ENCODE measurements at regions not wholly inside any gene's neighbourhood (a gene's known extent, or its start where the extent isn't known, plus 50 kb on each side); places are given as distances from the start of the nearest gene placed in this dataset.

- intact Hi-C loops (cut with micrococcal nuclease) (no loop called here), dilution Hi-C loops (cut with MboI; ENCODE audit: extremely low pct_ligation_motif_present, low sequenced_read_pairs) (no loop called here)
- no peak for TF ChIP-seq FOS (IDR thresholded peaks at IDR 0.05; ENCODE audit: borderline replicate concordance, insufficient read depth, low read length)
- TF ChIP-seq GATA2 (IDR thresholded peaks at IDR 0.05; ENCODE audit: insufficient read depth, insufficient read length, low read depth, low read length) = no peak
- TF ChIP-seq MYC (IDR thresholded peaks at IDR 0.05; ENCODE audit: low read depth, low read length) = no peak
- TF ChIP-seq JUN (IDR thresholded peaks at IDR 0.05; ENCODE audit: borderline replicate concordance, insufficient read depth, insufficient read length, low read depth) = no peak
- no peak for TF ChIP-seq POLR2A (IDR thresholded peaks at IDR 0.05; ENCODE audit: low read depth, low read length)
- no peak for TF ChIP-seq EZH2 (IDR thresholded peaks at IDR 0.05; ENCODE audit: borderline replicate concordance, low read depth, low read length, severe bottlenecking)
- TF ChIP-seq CTCF (IDR thresholded peaks at IDR 0.05; ENCODE audit: extremely low read depth in 1 of 2, insufficient read depth in 1 of 2, low read depth in 1 of 2, low read length in 2 of 2) = no peak
- no peak for TF ChIP-seq POLR2AphosphoS5 (IDR thresholded peaks at IDR 0.05; ENCODE audit: insufficient read depth, low read depth, low read length)
- no peak for TF ChIP-seq MAX (IDR thresholded peaks at IDR 0.05; ENCODE audit: insufficient read depth, insufficient read length)
- no peaks in the 10 kb centered on the region for H3K79me2 ChIP-seq (ENCODE audit: control insufficient read depth, insufficient read depth, low read length)
- no peak overlapping the region for H3K4me2 ChIP-seq (ENCODE audit: insufficient read depth, low read length)
- no peak overlapping the region for H2AFZ ChIP-seq (ENCODE audit: low read depth, low read length)
- BruUV-seq (replicated peaks) = no TSS peak
- FAIRE-seq (no peak), DNase-seq (ENCODE audit: low read depth, low spot score) (no peak)
- H3K9me3 ChIP-seq (replicated peaks; ENCODE audit: control insufficient read depth, insufficient read depth, low read length) = no peaks in the 10 kb centered on the region
- no peaks in the 10 kb centered on the region for H3K9me1 ChIP-seq (replicated peaks; ENCODE audit: control insufficient read depth, extremely low read depth, insufficient read depth, low read length)
- no peaks in the 10 kb centered on the region for H4K20me1 ChIP-seq (replicated peaks; ENCODE audit: control insufficient read depth, extremely low read depth, insufficient read depth, low read length)
- H3K27ac ChIP-seq (ENCODE audit: insufficient read depth, low read depth, low read length) = no peak overlapping the region
- no peak overlapping the region for H3K4me3 ChIP-seq (replicated peaks in 1 of 3; ENCODE audit: insufficient read depth in 1 of 3, low read depth in 1 of 3, low read length in 3 of 3)
- ChIA-PET CTCF (no interaction called here), POLR2A (no interaction called here)
- no peaks in the 10 kb centered on the region for H3K4me1 ChIP-seq (ENCODE audit: control insufficient read depth, extremely low read depth, insufficient read depth, low read length)
- H3K9ac ChIP-seq (replicated peaks; ENCODE audit: extremely low read depth, insufficient read depth, low read length) = no peak overlapping the region
- H3K27me3 ChIP-seq (ENCODE audit: control insufficient read depth in 2 of 2, insufficient read depth in 2 of 2, low read length in 2 of 2) = no peaks in the 10 kb centered on the region
- H3K36me3 ChIP-seq (ENCODE audit: control insufficient read depth in 2 of 2, extremely low read depth in 1 of 2, insufficient read depth in 2 of 2, low read length in 2 of 2) = no peaks in the 10 kb centered on the region
Measured at GRCh38 chr13:34311251-34311650, 493.3 kb downstream of the RFC3 start.
